ENCODE measurements at regions not wholly inside any gene's neighbourhood (a gene's known extent, or its start where the extent isn't known, plus 50 kb on each side); places are given as distances from the start of the nearest gene placed in this dataset.

DNA sequence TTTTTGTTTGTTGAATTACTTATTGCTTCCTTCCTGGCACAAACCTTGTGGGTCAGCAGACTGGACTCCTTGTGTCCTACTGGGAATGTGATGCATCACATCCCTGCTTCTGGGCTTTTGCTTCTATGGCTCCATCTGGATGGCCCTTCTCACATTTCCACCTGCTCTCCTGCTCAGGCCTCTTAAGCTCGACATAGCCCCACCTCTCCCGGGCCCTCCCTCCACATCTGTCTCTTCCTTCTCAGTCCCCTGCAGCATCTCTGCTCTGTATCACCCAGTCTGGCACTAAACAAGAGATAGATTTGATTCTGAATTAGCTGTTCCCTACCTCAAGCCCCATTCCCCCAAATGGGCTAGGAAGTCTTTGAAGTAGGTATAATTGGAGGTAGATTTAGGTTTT, 356.8 kb downstream of the DHX35 start:
- peak; percentile 71 for DNase-seq

DNA sequence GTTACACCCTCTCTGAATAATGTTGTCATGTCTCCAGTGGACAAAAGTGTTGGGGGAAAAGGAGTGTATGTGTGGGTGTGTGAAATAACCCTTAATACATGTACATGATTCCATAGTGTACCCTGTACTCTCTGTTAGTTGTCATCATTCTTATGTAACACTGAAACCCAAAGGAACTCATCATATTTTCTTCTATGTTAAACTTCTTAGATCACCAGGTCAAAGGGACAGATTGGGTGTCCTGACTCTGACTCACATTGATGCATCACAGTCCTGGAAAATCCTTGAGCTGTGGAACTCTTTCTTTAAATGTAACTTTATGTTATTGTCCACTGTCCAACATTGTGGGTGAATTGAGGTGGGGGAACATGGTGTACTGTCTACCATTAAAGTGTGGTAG, 350.5 kb downstream of the DHX35 start:
- DNase-seq = no peak

DNA sequence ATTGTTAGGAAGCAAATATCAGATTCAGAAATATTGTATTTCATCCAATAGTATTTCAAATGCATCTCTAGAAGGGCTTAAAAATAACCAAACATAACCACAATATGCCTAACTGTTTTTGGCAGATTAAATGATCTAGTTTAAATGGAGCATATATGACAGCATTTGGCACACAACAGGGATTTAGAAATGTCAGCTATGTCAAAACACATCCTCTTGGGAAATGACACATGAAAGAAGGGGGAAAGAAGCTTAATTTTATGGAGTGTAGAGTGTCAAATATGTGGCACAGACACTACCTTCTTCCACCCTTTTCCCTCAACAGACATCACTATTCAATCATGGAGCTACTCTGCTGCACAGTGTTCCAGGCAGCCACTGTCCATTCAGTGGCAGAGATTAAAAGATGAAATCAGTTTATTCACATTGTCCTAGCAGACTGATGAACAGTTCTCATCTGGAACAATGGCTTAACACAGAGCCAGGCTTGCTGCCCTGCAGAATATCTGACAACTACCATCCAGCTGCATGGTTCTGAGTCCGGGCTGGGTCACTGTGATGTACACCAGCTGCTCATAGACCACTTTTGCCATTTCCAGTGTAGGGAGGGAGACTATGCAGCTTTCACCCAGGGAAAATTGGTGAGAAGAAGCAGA, 349.8 kb downstream of the DHX35 start:
- DNase-seq = no peak

DNA sequence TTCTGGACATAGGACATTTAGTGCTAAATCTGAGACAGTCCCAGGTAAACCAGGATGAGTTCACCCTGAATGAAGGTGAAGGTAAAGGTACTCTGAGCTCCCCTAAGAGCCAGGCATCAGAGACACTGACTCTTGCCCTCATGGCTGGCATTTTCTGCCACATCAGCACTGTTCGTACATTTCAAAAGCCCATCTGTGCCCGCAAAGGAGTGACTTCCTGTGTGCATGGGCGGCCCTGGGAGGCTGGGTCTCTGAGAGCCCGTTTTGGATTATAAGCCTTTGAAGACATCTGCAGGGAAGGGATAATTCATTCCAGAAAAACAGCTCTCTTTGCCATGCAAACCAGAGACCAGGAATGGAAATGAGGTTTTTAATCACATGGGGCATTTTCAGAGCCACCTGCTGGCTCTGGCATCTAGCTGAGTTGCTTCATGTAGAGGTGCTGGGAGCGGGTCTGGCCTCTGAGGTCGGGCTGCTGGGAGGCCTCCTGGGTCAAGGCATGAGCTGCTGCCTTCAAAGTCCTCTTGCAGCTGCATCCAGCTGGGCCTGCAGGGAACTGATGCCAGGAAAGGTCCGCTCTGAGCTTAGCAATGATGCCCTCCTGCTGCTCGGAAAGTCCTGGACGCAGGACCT, 348.3 kb downstream of the DHX35 start:
- DNase-seq = no peak

DNA sequence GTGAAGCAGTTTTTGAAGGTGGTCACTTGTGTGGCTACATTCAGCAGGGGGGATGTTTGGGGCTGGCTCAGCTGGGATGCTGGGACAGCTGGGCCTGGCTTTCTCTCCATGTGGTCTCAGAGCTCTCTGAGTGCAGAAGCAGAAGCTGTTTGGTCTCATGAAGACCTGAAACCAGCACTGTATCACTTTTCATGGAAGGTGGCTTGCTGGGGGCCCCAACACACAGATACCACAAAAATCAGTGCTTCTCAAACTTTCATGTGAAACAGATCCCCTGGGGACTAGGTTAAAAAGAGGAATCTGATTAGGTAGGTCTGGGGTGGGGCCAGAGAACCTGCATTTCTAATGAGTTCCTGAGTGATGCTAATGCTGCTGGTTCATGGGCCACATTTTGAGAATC, 347.3 kb downstream of the DHX35 start:
- DNase-seq = no peak

DNA sequence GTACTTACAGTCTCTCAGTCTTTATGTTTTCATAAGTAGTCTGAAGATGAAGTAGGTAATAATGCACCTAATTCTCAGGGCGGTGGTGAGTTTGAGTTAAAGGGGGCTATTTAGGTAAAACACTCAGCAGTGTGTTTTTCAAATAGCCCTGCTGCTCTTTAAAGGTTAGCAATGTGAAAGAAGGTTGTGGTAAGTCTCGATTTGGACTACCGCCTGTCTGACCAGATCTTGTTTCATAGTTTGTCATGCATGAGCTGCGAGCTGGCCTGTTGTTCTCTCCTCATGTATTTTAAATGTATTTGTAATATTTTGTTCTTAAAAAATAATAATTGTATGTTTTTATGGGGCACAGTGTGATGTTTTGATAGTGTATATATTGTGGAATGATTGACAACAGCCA, 340.2 kb downstream of the DHX35 start:
- no peak for DNase-seq

DNA sequence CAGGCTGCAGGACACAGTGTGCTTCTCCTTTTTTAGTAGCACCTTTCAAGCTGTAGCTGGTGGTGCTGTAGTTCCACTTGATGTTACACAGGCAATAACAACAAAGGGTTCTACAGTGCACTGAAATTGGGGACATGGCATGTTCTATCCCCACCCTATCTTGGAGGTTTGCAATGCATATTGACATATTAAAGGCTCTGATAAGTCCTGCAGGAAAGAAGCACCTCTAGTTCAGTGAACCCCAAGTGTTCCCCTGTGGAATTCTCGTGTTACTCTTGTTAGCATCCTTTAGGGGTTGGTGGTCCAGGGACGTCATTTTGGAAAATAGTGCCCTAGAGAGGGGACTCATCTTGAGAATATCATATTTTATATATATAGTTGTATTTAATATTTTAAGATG, 337.6 kb downstream of the DHX35 start:
- no peak for DNase-seq

DNA sequence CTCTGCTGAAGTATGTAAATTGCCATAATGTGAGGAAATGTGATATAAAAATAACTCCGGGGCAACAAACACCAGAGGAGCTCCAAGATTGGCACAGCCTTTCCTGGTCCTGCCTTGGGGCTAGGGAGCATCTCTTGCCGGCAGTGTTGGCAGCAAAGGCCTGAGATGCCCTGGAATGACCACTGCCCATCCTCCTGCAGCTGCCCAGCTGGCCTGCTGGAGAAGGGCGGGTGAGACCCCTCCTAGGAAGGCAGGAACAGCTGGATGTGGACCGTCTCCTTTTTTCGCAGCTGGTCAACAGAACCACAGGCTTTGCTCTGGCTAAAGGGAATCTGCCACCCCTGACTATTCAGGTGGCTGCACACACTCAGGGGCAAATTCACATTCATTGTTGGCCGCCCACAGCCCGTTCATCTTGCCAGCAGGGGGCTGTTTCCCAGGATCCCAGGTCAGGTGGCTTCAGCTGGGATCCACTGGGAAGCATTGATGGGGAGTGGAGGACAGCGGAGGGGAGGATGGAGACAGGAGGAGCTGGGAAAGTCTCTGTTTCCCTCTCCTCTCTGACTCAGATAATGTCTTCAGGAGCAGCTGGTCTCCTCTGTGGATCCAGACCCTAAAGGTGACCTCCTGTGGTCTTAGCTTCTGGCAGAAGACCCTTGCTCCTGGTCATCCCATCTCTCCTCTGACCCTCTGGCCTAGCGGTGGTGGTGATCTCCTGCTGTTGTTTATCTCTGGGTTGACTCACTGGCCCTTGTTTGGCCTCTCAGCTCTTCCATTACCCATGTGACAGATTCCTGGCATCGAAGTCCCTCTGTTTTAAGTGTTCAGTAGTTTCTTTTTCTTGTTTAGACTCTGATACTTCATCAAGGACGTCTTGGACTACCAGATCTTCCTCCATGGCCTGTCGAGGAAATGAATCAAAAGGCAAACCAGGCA, 336.7 kb downstream of the DHX35 start:
- DNase-seq = no peak

DNA sequence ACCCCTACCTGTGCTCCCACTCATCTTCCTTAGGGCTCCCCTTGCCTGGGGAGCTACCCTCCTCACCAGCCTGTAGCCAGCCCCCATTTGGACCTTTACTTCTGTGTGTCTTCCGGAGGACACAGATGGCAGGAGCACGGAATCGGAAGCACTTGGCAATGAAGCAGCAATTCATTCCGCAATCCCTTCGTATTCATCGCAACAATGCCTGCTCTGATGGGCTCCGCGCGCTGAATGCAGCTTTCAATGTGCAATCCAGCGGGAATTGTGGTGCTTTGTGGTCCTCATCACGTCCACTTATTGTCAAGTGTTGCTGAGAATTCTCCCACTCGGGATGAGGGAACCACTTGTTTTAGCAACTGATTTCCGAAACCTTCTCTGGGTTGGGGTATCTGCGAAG, 336.0 kb downstream of the DHX35 start:
- DNase-seq = no peak

DNA sequence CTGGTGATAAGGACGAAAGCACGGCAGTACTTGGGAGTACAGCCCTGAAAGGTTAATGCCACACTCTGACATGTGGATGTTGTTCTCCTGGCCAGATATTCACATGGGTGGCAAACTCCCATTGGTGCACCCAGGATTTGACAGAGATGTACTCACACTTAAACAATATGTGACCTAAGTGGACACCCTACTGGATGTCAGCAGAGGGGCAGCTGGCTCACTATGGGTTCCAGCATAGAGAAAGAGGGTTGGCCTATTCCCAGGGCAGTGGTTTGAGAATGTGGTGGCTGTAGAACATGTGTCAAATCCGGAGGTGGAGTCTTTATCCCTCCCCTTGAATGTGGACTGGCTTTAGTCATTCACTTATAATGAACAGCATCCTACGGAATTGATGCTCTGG, 333.2 kb downstream of the DHX35 start:
- no peak for DNase-seq

DNA sequence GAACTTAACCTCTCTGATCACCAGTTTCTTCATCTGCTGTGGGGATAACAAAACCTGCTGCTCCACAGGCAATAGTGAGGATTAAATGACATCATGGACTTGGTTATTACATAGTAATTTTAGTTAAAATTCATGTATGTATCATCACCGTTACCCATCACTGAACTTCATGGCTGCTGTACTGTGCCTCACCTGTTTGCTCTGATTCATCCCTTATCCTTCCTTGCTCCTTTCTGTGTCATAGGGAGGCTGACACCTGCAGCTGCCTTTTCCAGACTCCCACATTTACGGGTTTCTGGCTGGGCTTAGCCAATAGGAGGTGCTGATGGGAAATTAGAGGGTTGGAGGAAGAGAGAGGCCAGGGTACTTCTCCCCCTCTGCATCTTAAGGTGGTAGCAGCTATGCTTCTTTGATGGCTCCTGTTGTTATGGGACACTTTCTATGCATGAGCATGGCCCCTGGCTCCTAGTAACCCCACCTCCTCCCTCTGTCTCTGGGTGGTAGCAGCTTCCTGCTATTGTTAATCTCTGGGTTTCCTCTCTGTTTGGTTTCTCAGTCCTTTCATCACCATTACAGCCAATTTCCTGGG, 332.1 kb downstream of the DHX35 start:
- DNase-seq = no peak

DNA sequence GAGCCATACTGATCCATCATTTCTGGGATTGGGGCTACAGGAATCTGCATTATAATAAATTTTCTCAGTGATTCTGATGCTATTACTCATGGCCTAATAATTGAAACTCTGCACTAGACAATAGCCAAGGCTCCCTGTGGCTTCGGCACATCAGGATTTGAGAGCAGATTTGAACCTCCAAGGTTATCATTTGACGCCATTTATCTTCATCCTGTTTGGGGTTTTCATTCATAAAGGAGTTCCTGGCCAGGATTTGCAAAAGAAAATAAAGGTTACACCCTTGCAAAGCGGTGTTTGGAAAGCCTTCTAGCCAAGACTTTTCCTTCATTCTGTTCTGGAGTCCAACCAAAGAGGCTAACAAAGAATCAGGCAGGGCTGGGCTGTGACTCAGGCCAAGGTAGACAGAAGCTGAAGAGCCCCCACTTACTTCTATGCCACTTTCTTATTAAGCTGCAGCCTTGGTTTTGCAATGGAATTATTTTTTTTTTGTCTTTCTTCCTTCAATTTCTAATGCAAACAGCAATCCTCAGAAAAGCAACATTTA, 330.1 kb downstream of the DHX35 start:
- DNase-seq = no peak

DNA sequence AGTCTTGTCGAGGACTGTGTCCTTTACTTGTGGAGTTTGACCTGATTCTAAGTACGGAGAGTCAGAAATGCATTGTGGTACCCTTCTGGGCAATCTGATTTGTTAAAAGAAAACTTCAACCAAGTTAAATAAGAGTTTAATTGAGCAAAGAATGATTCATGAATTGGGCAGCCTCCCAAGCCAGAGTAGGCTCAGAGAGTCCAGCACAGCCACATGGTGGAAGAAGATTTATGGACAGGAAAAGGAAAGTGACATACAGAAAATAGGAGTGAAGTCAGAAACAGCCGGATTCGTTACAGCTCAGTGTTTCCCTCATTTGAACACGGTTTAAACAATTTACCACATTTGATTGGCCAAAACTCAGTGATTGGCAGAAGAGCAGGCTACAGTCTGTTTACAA, 329.2 kb downstream of the DHX35 start:
- DNase-seq = no peak

DNA sequence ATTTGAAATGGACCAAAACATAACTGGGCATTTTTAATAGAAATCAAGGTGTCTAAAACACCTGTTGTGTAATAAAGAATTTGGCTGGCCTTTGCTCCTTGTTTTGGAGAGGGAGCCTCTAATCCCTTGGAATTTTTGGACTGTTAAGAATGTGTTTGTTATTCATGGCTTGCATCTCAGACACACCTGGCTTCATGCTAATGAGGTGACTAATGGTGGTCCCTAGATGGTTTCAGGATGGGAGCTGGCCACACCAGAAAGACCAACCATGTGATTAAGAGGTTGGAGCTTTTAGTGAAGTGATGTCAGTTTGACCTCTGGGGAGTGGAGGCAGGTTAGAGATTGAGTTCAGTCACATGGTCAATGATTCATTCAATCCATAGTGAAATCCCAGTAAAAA, 328.4 kb downstream of the DHX35 start:
- DNase-seq = no peak

DNA sequence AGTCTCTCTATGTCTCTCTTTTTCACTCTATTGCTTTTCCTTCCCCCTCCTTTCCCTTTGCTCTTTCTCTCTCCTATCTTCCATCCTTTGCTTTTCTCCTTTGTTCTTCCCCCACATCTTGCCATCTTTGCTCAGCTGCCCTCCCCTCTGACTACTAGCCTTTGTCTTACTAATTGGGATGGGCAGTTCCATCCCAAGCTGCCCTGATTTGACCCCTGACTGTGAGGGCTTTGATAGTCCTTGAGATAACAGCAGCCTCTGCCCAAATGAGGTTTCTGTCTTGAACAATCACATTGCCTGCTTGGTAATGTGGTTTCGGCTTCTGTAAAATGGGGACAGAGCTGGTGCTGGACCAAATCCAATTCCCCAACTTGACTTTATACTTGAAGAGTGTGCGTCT, 327.7 kb downstream of the DHX35 start:
- DNase-seq = no peak

DNA sequence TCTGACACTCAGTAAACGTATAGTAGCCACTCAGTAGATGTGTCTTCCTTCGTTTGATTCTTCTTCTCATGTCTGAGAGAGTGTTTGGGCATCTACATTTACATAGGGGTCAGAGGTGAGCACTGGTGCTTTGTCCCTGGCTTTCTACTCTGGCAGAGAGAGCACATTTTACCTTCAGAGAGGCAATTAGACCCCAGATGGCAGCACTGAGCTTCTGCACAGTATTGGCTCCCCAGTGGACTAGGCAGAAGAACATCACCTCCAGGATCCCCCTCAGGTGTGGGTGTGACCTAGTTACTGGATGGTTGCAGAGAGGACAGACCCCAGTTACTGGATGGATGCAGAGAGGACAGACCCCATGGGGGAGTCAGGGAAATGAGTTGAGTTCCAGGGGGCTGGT, 327.2 kb downstream of the DHX35 start:
- DNase-seq = no peak

DNA sequence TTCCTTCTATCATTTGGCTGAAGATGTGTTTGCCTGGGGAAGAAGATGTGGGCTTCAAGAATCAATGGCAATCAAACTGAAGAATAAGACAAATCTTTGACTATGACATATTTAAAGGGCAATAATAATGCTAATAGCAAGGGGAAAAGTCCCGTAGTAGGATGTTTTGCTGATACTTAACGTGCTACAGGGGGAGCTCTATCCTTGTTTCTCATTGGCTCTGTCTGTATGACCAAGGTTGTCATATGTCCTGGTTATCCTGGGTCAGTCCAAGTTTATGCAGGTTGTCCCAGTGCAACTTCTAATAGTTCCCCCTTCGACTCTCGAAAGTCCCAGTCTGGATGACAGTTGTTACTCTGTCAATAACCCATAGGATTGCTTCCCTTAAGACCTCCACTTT, 321.3 kb downstream of the DHX35 start:
- DNase-seq = no peak

DNA sequence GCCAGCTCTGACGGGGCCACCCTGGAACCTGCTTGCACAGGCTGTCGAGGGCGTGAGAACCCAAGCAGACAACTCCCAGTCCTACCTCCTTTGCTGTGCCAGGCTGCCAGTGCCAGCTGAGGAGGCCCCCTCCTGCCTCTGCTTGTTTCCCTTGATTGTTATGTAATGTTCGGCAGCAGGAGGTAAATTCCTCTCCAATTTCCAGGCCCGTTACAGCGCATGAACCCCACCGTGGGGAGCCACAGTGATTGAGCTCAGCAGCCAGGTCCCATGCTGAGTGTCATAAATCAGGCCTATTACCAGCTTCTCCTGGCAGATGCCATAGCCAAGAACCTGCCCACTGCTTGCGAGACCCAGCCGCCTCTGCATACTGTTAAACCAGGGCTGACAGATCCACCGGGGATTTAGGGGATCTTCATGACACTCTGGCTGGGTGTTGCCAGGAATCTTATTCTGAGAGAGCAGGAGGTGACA, 320.5 kb downstream of the DHX35 start:
- no peak for DNase-seq

DNA sequence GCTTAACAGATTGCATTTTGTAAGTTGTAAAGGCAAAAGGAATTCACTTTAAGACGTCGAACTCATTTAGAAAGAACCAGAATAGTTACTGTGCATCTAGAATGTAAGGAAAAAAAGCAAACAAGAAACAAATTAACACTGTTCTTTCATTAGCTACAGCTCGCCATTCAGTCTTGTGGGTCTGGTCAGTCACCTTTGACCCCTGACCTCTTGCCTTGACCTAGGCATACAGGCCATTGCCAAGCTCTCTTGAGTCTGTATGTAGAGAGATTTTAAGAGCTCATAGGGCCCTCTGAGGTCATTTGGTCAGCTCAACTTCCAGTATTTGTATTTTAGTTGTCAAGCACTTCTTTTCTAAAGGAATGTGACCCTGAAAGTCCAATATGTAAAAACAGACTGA, 318.7 kb downstream of the DHX35 start:
- no peak for DNase-seq

DNA sequence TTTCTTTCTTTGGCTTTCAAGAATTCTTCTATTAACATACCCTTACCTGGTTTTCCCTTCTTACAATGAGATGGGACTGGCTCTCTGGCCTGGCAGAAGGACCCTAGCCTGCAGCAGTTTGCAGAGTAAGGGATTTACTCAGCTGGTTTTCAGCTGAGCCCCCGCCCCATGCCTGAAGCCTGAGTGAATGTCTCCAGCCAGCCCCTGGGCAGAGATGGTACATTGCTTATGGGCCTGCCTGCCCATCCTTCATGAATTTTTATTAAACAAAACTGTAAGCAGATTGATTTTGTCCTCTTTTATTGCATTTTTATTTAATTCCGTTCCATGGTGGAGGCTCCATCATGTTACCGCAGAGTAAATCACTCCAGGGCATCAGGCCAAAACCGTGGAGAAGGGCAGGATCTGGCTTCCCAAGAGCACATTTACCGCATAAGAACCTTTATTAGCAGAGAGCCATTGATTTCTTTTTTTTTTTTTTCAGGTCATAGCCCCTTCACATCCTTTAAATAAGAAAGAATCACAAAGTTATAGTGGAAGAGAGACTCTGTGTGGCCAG, 316.2 kb downstream of the DHX35 start:
- DNase-seq = no peak

DNA sequence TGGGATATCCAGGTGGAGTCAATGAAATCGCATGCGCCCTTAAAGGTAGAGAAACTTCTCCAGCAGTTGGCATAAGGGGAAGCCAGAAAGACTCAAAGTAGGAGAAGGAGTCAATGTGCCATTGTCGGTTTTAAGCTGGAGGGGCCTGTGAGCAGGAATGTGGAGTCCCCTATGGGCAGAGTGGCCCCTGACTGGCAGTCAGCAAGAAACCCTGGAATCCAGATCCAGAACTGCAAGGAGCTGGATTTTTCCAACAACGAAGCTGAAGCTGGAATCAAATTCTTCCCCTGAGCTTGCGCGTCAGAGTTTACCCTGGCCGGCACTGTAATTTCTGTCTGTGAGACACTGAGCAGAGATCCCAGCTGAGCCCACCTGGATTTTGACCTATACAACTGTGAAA, 315.0 kb downstream of the DHX35 start:
- no peak for DNase-seq

DNA sequence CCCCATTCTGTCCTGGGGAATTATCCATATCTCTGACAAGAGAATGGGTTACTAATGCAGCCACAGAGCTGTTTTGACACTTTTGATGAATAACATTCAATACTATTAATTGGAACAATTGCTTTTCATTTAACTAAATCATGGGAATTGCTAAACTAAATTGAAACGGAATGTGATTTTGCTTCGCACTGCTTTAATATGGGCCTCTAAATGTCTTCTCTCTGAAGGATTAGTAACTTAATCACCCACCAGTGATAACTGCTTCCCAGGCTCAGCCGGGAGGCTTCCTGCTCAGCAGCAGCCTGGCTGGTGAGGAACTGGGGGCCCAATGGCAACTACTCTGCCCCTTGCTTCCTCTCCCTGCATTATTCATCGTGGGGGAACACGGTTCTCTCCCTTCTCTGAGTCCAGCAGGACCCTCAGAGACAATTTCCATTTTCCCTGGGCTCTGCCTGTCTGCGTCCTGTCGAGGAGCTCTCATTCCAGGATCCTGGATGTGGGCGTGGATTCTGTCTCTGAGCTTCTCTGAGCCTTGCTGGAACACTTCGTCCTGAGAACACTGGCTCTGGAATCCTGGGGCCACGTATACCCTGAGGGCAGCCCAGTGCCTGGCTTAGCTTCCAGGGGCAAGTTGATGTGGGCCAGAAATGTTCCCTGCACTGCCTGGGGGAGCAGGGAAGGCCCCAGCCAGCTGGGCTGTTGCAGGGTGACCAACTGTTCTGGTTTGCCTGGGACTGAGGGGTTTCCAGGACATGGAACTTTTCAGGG, 308.9 kb downstream of the DHX35 start:
- DNase-seq = no peak

Measured in NCI-H524 treated with DMSO at 0.1 percent for 48 hours (cell line).